Stomach (tissue), 4 donors: ENCODE measurements at regions not wholly inside any gene's neighbourhood (a gene's known extent, or its start where the extent isn't known, plus 50 kb on each side); places are given as distances from the start of the nearest gene placed in this dataset.

Experiments used
- POLR2A ChIP-seq, 4 donors: fragments of 450-650 bp; IDR thresholded peaks; one replicate each; pipeline ENCODE4 v1.6.1; 2016; ENCODE audit warnings: antibody characterized with exemption in 4 of 4, control low read depth in 2 of 4, mild to moderate bottlenecking in 1 of 4, moderate library complexity in 1 of 4
- TF ChIP-seq, protein P1 (sequence below), 7 experiments: fragments of 450-650 bp in 4 of 7; fragments of 200-600 bp in 3 of 7; sonication (generic) in 3 of 7; IDR thresholded peaks; one replicate each; pipeline ENCODE4 v1.5.1; 2016 to 2019; ENCODE audit warnings: antibody characterized with exemption in 7 of 7, control low read depth in 2 of 7, mild to moderate bottlenecking in 1 of 7

GRCh38 chr19:28652765-28653164 lies 560.2 kb downstream of the UQCRFS1 start:
- TF ChIP-seq, protein P1, sequence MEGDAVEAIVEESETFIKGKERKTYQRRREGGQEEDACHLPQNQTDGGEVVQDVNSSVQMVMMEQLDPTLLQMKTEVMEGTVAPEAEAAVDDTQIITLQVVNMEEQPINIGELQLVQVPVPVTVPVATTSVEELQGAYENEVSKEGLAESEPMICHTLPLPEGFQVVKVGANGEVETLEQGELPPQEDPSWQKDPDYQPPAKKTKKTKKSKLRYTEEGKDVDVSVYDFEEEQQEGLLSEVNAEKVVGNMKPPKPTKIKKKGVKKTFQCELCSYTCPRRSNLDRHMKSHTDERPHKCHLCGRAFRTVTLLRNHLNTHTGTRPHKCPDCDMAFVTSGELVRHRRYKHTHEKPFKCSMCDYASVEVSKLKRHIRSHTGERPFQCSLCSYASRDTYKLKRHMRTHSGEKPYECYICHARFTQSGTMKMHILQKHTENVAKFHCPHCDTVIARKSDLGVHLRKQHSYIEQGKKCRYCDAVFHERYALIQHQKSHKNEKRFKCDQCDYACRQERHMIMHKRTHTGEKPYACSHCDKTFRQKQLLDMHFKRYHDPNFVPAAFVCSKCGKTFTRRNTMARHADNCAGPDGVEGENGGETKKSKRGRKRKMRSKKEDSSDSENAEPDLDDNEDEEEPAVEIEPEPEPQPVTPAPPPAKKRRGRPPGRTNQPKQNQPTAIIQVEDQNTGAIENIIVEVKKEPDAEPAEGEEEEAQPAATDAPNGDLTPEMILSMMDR (IDR thresholded peaks at IDR 0.05): no peak
- no peak for TF ChIP-seq POLR2A (IDR thresholded peaks at IDR 0.05)
